ENCODE measurements at regions not wholly inside any gene's neighbourhood (a gene's known extent, or its start where the extent isn't known, plus 50 kb on each side); places are given as distances from the start of the nearest gene placed in this dataset.

GRCh38 chr2:106041150-106041549, 153.0 kb downstream of the UXS1 start:
- no peak for DNase-seq

- DNase-seq = no peak
These were observed 154.3 kb downstream of the UXS1 start for GRCh38 chr2:106039634-106040315.

GRCh38 chr2:106038601-106039375, 155.3 kb downstream of the UXS1 start:
- DNase-seq = no peak

- DNase-seq = no peak
These were observed 156.2 kb downstream of the UXS1 start for GRCh38 chr2:106037932-106038331.

GRCh38 chr2:106037262-106037661, 156.8 kb downstream of the UXS1 start:
- no peak for DNase-seq

- DNase-seq = no peak
These were observed 159.8 kb downstream of the UXS1 start for GRCh38 chr2:106034325-106034724.

- no peak for DNase-seq
These were observed 161.4 kb downstream of the UXS1 start for GRCh38 chr2:106032676-106033075.

- no peak for DNase-seq
These were observed 163.5 kb downstream of the UXS1 start for GRCh38 chr2:106030287-106031268.

GRCh38 chr2:106028192-106028591, 165.9 kb downstream of the UXS1 start:
- no peak for DNase-seq

GRCh38 chr2:106026271-106027190, 167.6 kb downstream of the UXS1 start:
- DNase-seq = no peak

GRCh38 chr2:106025796-106026195, 168.3 kb downstream of the UXS1 start:
- DNase-seq = no peak

GRCh38 chr2:106021662-106022028, 172.5 kb downstream of the UXS1 start:
- no peak for DNase-seq

GRCh38 chr2:106020821-106021661, 173.1 kb downstream of the UXS1 start:
- DNase-seq = no peak

- no peak for DNase-seq
These were observed 174.1 kb downstream of the UXS1 start for GRCh38 chr2:106020032-106020431.

GRCh38 chr2:106018141-106018540, 176.0 kb downstream of the UXS1 start:
- DNase-seq = no peak

- no peak for DNase-seq
These were observed 181.3 kb downstream of the UXS1 start for GRCh38 chr2:106012591-106013347.

GRCh38 chr2:106012001-106012590, 182.0 kb downstream of the UXS1 start:
- no peak for DNase-seq

GRCh38 chr2:106011380-106011779, 182.7 kb downstream of the UXS1 start:
- DNase-seq = no peak

GRCh38 chr2:106010818-106011355, 183.2 kb downstream of the UXS1 start:
- DNase-seq = no peak

- no peak for DNase-seq
These were observed 185.0 kb downstream of the UXS1 start for GRCh38 chr2:106009096-106009495.
